A549 (cell line): ENCODE measurements at regions not wholly inside any gene's neighbourhood (a gene's known extent, or its start where the extent isn't known, plus 50 kb on each side); places are given as distances from the start of the nearest gene placed in this dataset.

Experiments
- ATAC-seq, 2 experiments: fragments of 200-7000 bp in 1 of 2; fragments of >200 bp in 1 of 2; cut with Nextera tagmentation in 1 of 2; cut with Tn5 transposase in 1 of 2; 3 replicates each; pipeline versions ENCODE4 v1.8.0 to v1.9.1; 2018 to 2020; ENCODE audit warnings: mild to moderate bottlenecking in 1 of 2, moderate library complexity in 1 of 2
- CTCF ChIA-PET: fragments of 300-600 bp; sonication (Branson Sonifier 250); formaldehyde crosslinking; extraction: SDS; loops from one replicate; lab custom pipeline; 2021; ENCODE audit warnings: antibody characterized with exemption, inconsistent platforms; lab: Yijun Ruan, JAX
- POLR2A ChIA-PET: fragments of 350-600 bp; formaldehyde crosslinking; extraction: SDS; loops from one replicate; lab custom pipeline; 2021; ENCODE audit warnings: antibody characterized with exemption, inconsistent platforms; lab: Yijun Ruan, JAX
- DNase-seq, 2 experiments: peaks; one replicate each; pipeline versions ENCODE4 v3.0.0 to v3.0.0-alpha.2; 2011 to 2016; ENCODE audit warnings: low read depth in 1 of 2, low spot score in 1 of 2
- FAIRE-seq: peaks from 2 replicates; lab custom pipeline; 2011; peaks lifted over from hg19 to GRCh38; lab: Jason Lieb, UNC
- H3K27ac ChIP-seq, 2 experiments: fragments of >200 bp; sonication (Bioruptor Twin); formaldehyde crosslinking; 3 replicates each; pipeline ENCODE4 v1.5.1; 2016 to 2017
- H3K4me1 ChIP-seq: fragments of >200 bp; sonication (Bioruptor Twin); formaldehyde crosslinking; 3 replicates; pipeline ENCODE4 v1.6.1; 2016
- H3K4me2 ChIP-seq: fragments of >200 bp; sonication (Bioruptor Twin); formaldehyde crosslinking; 3 replicates; pipeline ENCODE4 v1.6.1; 2016
- H3K4me3 ChIP-seq: fragments of >200 bp; sonication (Bioruptor Twin); formaldehyde crosslinking; 3 replicates; pipeline ENCODE4 v1.5.1; 2016
- H3K9me3 ChIP-seq: fragments of >200 bp; sonication (Bioruptor Twin); formaldehyde crosslinking; 3 replicates; pipeline ENCODE4 v1.6.1; 2016
- ATOH8 ChIP-seq: fragments of 250-450 bp; sonication (Bioruptor Pico); IDR thresholded peaks from 2 replicates; pipeline ENCODE4 v1.5.0; 2020; ENCODE audit warnings: low read depth, mild to moderate bottlenecking, moderate library complexity
- CBX2 ChIP-seq: fragments of 200-600 bp; sonication (generic); IDR thresholded peaks from 2 replicates; pipeline ENCODE4 v1.6.1; 2016; ENCODE audit warnings: low read depth, mild to moderate bottlenecking, borderline replicate concordance
- CHD2 ChIP-seq: fragments of 150-350 bp; IDR thresholded peaks from 2 replicates; pipeline ENCODE4 v1.6.1; 2014; ENCODE audit warnings: low read length; ENCODE audit not compliant: partially characterized antibody
- E2F6 ChIP-seq: IDR thresholded peaks from 2 replicates; pipeline ENCODE4 v1.6.1; 2012; ENCODE audit warnings: low read depth, borderline replicate concordance
- EHMT2 ChIP-seq: fragments of 200-600 bp; sonication (generic); IDR thresholded peaks from 2 replicates; pipeline ENCODE4 v1.6.1; 2016; ENCODE audit warnings: antibody characterized with exemption, low read depth, mild to moderate bottlenecking, moderate library complexity
- EP300 ChIP-seq, 2 experiments: fragments of >200 bp; sonication (Bioruptor Twin); formaldehyde crosslinking; IDR thresholded peaks; 2 replicates in 1 of 2; 3 replicates in 1 of 2; pipeline ENCODE4 v1.6.1; 2016 to 2017
- ESRRA ChIP-seq: fragments of 150-350 bp; IDR thresholded peaks from 2 replicates; pipeline ENCODE4 v1.6.1; 2014; ENCODE audit warnings: mild to moderate bottlenecking, low read length, borderline replicate concordance
- HDAC2 ChIP-seq: fragments of 200-600 bp; sonication (generic); IDR thresholded peaks from 2 replicates; pipeline ENCODE4 v1.6.1; 2016
- HEYL ChIP-seq: fragments of 250-450 bp; sonication (Bioruptor Pico); IDR thresholded peaks from 2 replicates; pipeline ENCODE4 v1.8.0; 2021; ENCODE audit warnings: mild to moderate bottlenecking, moderate library complexity
- HOXA7 ChIP-seq: fragments of 250-450 bp; sonication (Bioruptor Pico); IDR thresholded peaks from 2 replicates; pipeline ENCODE4 v1.5.0; 2020; ENCODE audit warnings: mild to moderate bottlenecking, moderate library complexity
- HOXB13 ChIP-seq: fragments of 250-450 bp; sonication (Bioruptor Pico); IDR thresholded peaks from 2 replicates; pipeline ENCODE4 v1.5.0; 2020; ENCODE audit warnings: low read depth, mild to moderate bottlenecking, moderate library complexity
- JUN ChIP-seq, 2 experiments: fragments of >200 bp; sonication (Bioruptor Twin); formaldehyde crosslinking; IDR thresholded peaks; 2 replicates in 1 of 2; 3 replicates in 1 of 2; pipeline ENCODE4 v1.6.1; 2016 to 2017
- MAFK ChIP-seq: fragments of 450-650 bp; IDR thresholded peaks from 2 replicates; pipeline ENCODE4 v1.6.1; 2014; ENCODE audit not compliant: partially characterized antibody
- MAX ChIP-seq: IDR thresholded peaks from 2 replicates; pipeline ENCODE4 v1.6.1; 2012
- NPAS2 ChIP-seq: fragments of 250-450 bp; sonication (Bioruptor Pico); IDR thresholded peaks from 2 replicates; pipeline ENCODE4 v1.8.0; 2022; ENCODE audit warnings: mild to moderate bottlenecking, moderate library complexity, borderline replicate concordance
- PHF8 ChIP-seq: fragments of 200-600 bp; sonication (generic); IDR thresholded peaks from 2 replicates; pipeline ENCODE4 v1.6.1; 2016; ENCODE audit warnings: low read depth, mild to moderate bottlenecking, antibody characterized with exemption, moderate library complexity, borderline replicate concordance
- POLR2AphosphoS2 ChIP-seq: conservative IDR thresholded peaks from 2 replicates; pipeline ENCODE4 v1.6.1; 2012; ENCODE audit warnings: low read length, improper control_type of control experiment, inconsistent platforms
- RARB ChIP-seq: fragments of 250-450 bp; sonication (Bioruptor Pico); IDR thresholded peaks from 2 replicates; pipeline ENCODE4 v1.8.0; 2021; ENCODE audit warnings: mild to moderate bottlenecking, moderate library complexity
- RFX5 ChIP-seq: fragments of 450-650 bp; IDR thresholded peaks from 2 replicates; pipeline ENCODE4 v1.7.1; 2014; ENCODE audit warnings: antibody characterized with exemption, mild to moderate bottlenecking, moderate library complexity
- SMC3 ChIP-seq: fragments of >200 bp; sonication (Bioruptor Twin); formaldehyde crosslinking; IDR thresholded peaks from 3 replicates; pipeline ENCODE4 v1.6.1; 2018; ENCODE audit warnings: inconsistent platforms
- TFCP2L1 ChIP-seq: fragments of 250-450 bp; sonication (Bioruptor Pico); IDR thresholded peaks from 2 replicates; pipeline ENCODE4 v1.5.0; 2021; ENCODE audit warnings: mild to moderate bottlenecking
- TP53 ChIP-seq: fragments of 250-450 bp; sonication (Bioruptor Pico); IDR thresholded peaks from 2 replicates; pipeline ENCODE4 v1.5.0; 2021; ENCODE audit warnings: mild to moderate bottlenecking, moderate library complexity
- ZC3H11A ChIP-seq: fragments of 450-650 bp; IDR thresholded peaks from 2 replicates; pipeline ENCODE4 v1.6.1; 2014; ENCODE audit warnings: antibody characterized with exemption, mild to moderate bottlenecking
- ZSCAN20 ChIP-seq: fragments of 250-450 bp; sonication (Bioruptor Pico); IDR thresholded peaks from 2 replicates; pipeline ENCODE4 v1.8.0; 2022; ENCODE audit warnings: mild to moderate bottlenecking, moderate library complexity
- WGBS: methylation state at CpG from one replicate; pipeline ENCODE4 v1.1.6; 2017; ENCODE audit errors: missing lambda C conversion rate; 5-methylcytosine and 5-hydroxymethylcytosine counted together
- TF ChIP-seq, protein P1 (sequence below): fragments of >200 bp; sonication (Bioruptor Twin); formaldehyde crosslinking; IDR thresholded peaks from 3 replicates; pipeline ENCODE4 v1.5.1; 2016
- TF ChIP-seq, protein P2 (sequence below): IDR thresholded peaks from 2 replicates; pipeline ENCODE4 v1.6.1; 2012
- TF ChIP-seq, protein P3 (sequence below): fragments of >200 bp; sonication (Bioruptor Twin); formaldehyde crosslinking; IDR thresholded peaks from 2 replicates; pipeline ENCODE4 v1.6.1; 2016

DNA sequence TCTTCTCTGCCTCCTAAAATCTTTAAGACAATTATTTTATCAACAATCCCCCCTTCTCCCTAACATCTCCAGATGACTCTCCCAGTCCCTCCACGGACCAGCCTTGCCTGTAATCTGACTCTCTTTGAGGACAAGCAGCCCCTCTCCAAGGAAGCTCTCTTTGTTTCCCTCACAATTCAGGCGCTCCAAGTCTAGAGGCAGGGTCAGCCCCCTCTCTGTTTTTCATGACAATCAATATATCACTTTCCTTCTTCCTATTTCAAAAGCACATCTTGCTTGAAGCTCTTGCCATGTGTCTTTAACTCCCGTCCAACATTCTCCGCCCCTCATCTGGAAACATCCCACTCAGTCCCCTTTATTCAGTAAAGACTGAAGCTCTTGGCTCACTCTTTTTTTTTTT lies 393.4 kb upstream of the SULF2 start:
- DNase-seq = no peak

DNA sequence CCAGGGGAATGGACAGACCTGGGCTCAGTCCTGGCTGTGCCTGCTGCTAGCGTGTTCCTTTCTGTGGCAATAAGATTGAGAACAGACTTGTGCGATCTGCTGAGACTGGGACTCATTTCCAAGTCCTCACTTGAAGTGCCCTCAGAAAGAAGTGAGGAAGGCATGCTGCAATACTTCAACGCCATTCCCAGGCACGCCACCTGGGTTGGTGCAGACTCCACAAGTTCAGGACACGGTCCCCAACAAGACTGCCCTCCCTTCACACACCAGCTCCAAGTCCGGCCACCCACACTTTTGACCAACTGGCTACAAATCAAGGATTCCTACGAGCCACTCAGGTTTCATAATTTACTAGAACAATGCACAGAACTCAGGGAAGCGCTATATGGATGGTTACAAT lies 391.8 kb upstream of the SULF2 start:
- no peak for ATAC-seq
- peaks cover 9% of the 10 kb centered on the region; the same call in 1 of the 3 replicates for H3K9me3 ChIP-seq
- CTCF ChIA-PET = interaction anchor here (1.4 kb wide), 1 partner anchor 10 kb away, joined by 4 read pairs; no protein-coding TSS in a partner anchor

More for the DNA sequence above, 393.4 kb upstream of the SULF2 start:
- Histone ChIP-seq H3K4me1 (peaks cover 18% of the 10 kb centered on the region), H3K4me2 (no peak overlapping the region), H3K9me3 (0 out of 3 replicates have a peak, but pooled peaks cover 4% of the 10 kb centered on the region), H3K4me3 (no peak overlapping the region), H3K27ac (no peak overlapping the region)
- POLR2A ChIA-PET = no interaction called here
- TF ChIP-seq CHD2 (no peak), TFCP2L1 (no peak), CBX2 (no peak), TP53 (no peak), RFX5 (no peak), JUN (IDR thresholded peaks at IDR 0.05) (no peak), MAX (no peak), SMC3 (no peak), ESRRA (no peak), POLR2AphosphoS2 (no peak), HOXA7 (CRISPR knock-in tag) (no peak), HDAC2 (no peak), EHMT2 (no peak), ZC3H11A (no peak)
- WGBS = 74% methylated on average over 4 of the region's 4 CpGs
- no peak for FAIRE-seq
- no peak for ATAC-seq
- CTCF ChIA-PET = interaction anchor here (0.6 kb wide), 1 partner anchor 416 kb away, joined by 4 read pairs; no protein-coding TSS in a partner anchor

More for the DNA sequence above, 391.8 kb upstream of the SULF2 start:
- no peak for DNase-seq
- 76% methylated on average over 8 of the region's 8 CpGs for WGBS
- TF ChIP-seq EP300 (IDR thresholded peaks at IDR 0.05) (no peak), ATOH8 (no peak), ZSCAN20 (no peak), JUN (IDR thresholded peaks at IDR 0.05) (no peak), RARB (CRISPR knock-in tag) (no peak), MAFK (no peak), NPAS2 (no peak), POLR2AphosphoS2 (no peak), HEYL (no peak), PHF8 (no peak), E2F6 (no peak), RFX5 (no peak), HOXB13 (CRISPR knock-in tag) (no peak)
- TF ChIP-seq, protein P1, sequence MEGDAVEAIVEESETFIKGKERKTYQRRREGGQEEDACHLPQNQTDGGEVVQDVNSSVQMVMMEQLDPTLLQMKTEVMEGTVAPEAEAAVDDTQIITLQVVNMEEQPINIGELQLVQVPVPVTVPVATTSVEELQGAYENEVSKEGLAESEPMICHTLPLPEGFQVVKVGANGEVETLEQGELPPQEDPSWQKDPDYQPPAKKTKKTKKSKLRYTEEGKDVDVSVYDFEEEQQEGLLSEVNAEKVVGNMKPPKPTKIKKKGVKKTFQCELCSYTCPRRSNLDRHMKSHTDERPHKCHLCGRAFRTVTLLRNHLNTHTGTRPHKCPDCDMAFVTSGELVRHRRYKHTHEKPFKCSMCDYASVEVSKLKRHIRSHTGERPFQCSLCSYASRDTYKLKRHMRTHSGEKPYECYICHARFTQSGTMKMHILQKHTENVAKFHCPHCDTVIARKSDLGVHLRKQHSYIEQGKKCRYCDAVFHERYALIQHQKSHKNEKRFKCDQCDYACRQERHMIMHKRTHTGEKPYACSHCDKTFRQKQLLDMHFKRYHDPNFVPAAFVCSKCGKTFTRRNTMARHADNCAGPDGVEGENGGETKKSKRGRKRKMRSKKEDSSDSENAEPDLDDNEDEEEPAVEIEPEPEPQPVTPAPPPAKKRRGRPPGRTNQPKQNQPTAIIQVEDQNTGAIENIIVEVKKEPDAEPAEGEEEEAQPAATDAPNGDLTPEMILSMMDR = no peak
- TF ChIP-seq, protein P2, sequence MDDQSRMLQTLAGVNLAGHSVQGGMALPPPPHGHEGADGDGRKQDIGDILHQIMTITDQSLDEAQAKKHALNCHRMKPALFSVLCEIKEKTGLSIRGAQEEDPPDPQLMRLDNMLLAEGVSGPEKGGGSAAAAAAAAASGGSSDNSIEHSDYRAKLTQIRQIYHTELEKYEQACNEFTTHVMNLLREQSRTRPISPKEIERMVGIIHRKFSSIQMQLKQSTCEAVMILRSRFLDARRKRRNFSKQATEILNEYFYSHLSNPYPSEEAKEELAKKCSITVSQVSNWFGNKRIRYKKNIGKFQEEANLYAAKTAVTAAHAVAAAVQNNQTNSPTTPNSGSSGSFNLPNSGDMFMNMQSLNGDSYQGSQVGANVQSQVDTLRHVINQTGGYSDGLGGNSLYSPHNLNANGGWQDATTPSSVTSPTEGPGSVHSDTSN = no peak
- TF ChIP-seq, protein P3, sequence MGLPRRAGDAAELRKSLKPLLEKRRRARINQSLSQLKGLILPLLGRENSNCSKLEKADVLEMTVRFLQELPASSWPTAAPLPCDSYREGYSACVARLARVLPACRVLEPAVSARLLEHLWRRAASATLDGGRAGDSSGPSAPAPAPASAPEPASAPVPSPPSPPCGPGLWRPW = no peak
- POLR2A ChIA-PET = no interaction called here
- no peak overlapping the region for H3K4me2 ChIP-seq
- peaks cover 18% of the 10 kb centered on the region for H3K4me1 ChIP-seq
- no peak overlapping the region for H3K4me3 ChIP-seq
- no peak overlapping the region for H3K27ac ChIP-seq
- FAIRE-seq = no peak
